ENCODE measurements at regions not wholly inside any gene's neighbourhood (a gene's known extent, or its start where the extent isn't known, plus 50 kb on each side); places are given as distances from the start of the nearest gene placed in this dataset.

DNA sequence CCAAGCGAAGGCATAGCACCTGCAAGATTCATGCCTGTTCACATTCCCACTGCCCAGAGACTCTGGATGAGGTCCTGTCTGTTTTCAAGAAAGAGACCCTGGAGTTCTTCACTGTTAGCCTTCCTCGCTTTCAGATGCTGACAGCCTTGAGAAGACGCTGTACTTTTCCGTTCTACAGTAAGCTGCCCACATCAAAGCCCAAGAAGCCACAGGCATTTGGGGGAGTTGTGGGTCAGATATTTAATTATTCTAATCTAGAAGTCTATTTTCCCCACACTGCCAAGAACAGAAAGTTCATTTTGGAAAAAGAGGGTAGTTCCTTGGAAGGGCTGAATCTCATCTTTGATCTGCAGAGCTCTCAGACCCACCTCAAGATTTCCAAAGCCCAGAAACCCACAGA lies 127.9 kb downstream of the AXIN2 start:
- Mint-ChIP-seq H3K4me3 (no peak overlapping the region), H3K27me3 (ENCODE audit: insufficient read depth) (no peaks in the 10 kb centered on the region), H3K9me3 (peaks cover 16% of the 10 kb centered on the region), H3K27ac (no peak overlapping the region), H3K36me3 (ENCODE audit: low read depth) (no peaks in the 10 kb centered on the region), H3K4me1 (peaks cover under 1% of the 10 kb centered on the region)
- H3K27me3 ChIP-seq (ENCODE audit: control insufficient read depth, insufficient read depth, low read length, poor library complexity, severe bottlenecking), result no peaks in the 10 kb centered on the region
- 82 to 92% methylated on average over 2 to 4 of the region's 4 CpGs for WGBS, 2 experiments (ENCODE audit: insufficient coverage in 1 of 2, insufficient read length in 1 of 2)
- TF ChIP-seq, protein P1, sequence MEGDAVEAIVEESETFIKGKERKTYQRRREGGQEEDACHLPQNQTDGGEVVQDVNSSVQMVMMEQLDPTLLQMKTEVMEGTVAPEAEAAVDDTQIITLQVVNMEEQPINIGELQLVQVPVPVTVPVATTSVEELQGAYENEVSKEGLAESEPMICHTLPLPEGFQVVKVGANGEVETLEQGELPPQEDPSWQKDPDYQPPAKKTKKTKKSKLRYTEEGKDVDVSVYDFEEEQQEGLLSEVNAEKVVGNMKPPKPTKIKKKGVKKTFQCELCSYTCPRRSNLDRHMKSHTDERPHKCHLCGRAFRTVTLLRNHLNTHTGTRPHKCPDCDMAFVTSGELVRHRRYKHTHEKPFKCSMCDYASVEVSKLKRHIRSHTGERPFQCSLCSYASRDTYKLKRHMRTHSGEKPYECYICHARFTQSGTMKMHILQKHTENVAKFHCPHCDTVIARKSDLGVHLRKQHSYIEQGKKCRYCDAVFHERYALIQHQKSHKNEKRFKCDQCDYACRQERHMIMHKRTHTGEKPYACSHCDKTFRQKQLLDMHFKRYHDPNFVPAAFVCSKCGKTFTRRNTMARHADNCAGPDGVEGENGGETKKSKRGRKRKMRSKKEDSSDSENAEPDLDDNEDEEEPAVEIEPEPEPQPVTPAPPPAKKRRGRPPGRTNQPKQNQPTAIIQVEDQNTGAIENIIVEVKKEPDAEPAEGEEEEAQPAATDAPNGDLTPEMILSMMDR (conservative IDR thresholded peaks at IDR 0.05), result no peak
- no peak overlapping the region for H3K27ac ChIP-seq (ENCODE audit: low read depth, low read length)
- no peak for DNase-seq
- H3K4me3 ChIP-seq (ENCODE audit: low read length), result no peak overlapping the region
- no peaks in the 10 kb centered on the region for H3K36me3 ChIP-seq (ENCODE audit: control insufficient read depth, insufficient read depth, low read length)
- H3K9me3 ChIP-seq (ENCODE audit: control insufficient read depth, low read length), result peaks cover 15% of the 10 kb centered on the region
- no peaks in the 10 kb centered on the region for H3K4me1 ChIP-seq (ENCODE audit: control insufficient read depth, insufficient read depth, low read length)
- no peak overlapping the region for H3K9ac ChIP-seq (ENCODE audit: extremely low read depth, low read length, poor library complexity, severe bottlenecking)

DNA sequence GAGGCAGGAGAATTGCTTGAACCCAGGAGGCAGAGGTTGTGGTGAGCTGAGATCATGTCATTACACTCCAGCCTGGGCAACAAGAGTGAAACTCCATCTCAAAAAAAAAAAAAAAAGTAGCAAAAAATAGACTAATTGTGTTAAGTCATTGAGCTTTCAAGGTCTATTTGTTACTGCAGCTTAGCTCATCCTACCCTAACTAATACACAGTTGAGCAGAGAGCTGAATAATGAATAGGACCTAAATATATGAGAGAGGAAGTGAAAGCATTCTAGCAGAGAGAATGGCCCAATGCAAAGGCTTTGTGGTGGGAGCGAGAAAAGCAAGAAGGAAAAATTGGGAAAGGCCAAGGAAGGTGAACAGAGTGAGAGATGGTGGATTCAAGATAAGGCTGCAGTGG lies 128.3 kb downstream of the AXIN2 start:
- no peak overlapping the region for H3K4me3 Mint-ChIP-seq
- DNase-seq, result no peak
- H3K27me3 Mint-ChIP-seq (ENCODE audit: insufficient read depth), result no peaks in the 10 kb centered on the region
- Histone ChIP-seq H3K36me3 (ENCODE audit: control insufficient read depth, insufficient read depth, low read length) (no peaks in the 10 kb centered on the region), H3K9ac (ENCODE audit: extremely low read depth, low read length, poor library complexity, severe bottlenecking) (no peak overlapping the region), H3K4me3 (ENCODE audit: low read length) (no peak overlapping the region), H3K27ac (ENCODE audit: low read depth, low read length) (no peak overlapping the region), H3K27me3 (ENCODE audit: control insufficient read depth, insufficient read depth, low read length, poor library complexity, severe bottlenecking) (no peaks in the 10 kb centered on the region), H3K9me3 (ENCODE audit: control insufficient read depth, low read length) (peaks cover 15% of the 10 kb centered on the region), H3K4me1 (ENCODE audit: control insufficient read depth, insufficient read depth, low read length) (no peaks in the 10 kb centered on the region)
- H3K4me1 Mint-ChIP-seq, result no peaks in the 10 kb centered on the region
- peaks cover 16% of the 10 kb centered on the region for H3K9me3 Mint-ChIP-seq
- TF ChIP-seq, protein P1 (conservative IDR thresholded peaks at IDR 0.05), result no peak
- H3K27ac Mint-ChIP-seq, result no peak overlapping the region
- H3K36me3 Mint-ChIP-seq (ENCODE audit: low read depth), result no peaks in the 10 kb centered on the region
- 91 to 94% methylated on average over 1 of the region's 1 CpG for WGBS, 2 experiments (ENCODE audit: insufficient coverage in 1 of 2, insufficient read length in 1 of 2)

DNA sequence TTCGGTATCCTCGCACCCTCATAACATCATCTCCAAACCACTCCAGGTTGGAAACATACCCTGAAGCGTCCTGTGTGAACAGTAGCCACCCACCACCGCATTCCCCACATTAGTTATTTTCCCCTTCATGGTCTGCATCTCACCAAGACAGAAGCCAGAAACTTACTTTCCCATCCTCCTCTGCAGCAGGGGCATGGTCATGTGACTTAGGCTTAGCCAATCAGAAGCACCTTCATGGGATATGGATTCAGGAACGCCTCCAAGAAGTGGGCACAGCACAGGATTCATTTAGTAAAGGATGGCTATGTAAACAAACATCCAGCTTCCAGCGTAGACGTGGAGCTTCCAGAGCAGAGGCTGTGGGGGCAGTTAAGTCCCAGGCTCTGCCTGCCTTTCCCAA lies 130.3 kb downstream of the AXIN2 start:
- no peaks in the 10 kb centered on the region for H3K36me3 Mint-ChIP-seq (ENCODE audit: low read depth)
- H3K4me3 Mint-ChIP-seq, result no peak overlapping the region
- Histone ChIP-seq H3K27me3 (ENCODE audit: control insufficient read depth, insufficient read depth, low read length, poor library complexity, severe bottlenecking) (no peaks in the 10 kb centered on the region), H3K4me3 (ENCODE audit: low read length) (no peak overlapping the region), H3K27ac (ENCODE audit: low read depth, low read length) (no peak overlapping the region), H3K9me3 (ENCODE audit: control insufficient read depth, low read length) (peaks cover 15% of the 10 kb centered on the region), H3K36me3 (ENCODE audit: control insufficient read depth, insufficient read depth, low read length) (no peaks in the 10 kb centered on the region), H3K4me1 (ENCODE audit: control insufficient read depth, insufficient read depth, low read length) (no peaks in the 10 kb centered on the region), H3K9ac (ENCODE audit: extremely low read depth, low read length, poor library complexity, severe bottlenecking) (no peak overlapping the region)
- WGBS, 2 experiments (ENCODE audit: insufficient coverage in 1 of 2, insufficient read length in 1 of 2), result 91 to 95% methylated on average over 6 to 7 of the region's 7 CpGs
- H3K9me3 Mint-ChIP-seq, result peaks cover 19% of the 10 kb centered on the region
- H3K27me3 Mint-ChIP-seq (ENCODE audit: insufficient read depth), result no peaks in the 10 kb centered on the region
- TF ChIP-seq, protein P1 (conservative IDR thresholded peaks at IDR 0.05), result no peak
- no peaks in the 10 kb centered on the region for H3K4me1 Mint-ChIP-seq
- H3K27ac Mint-ChIP-seq, result no peak overlapping the region
- DNase-seq, result no peak

Measured in endodermal cell (in vitro differentiated cells).